ENCODE measurements at regions not wholly inside any gene's neighbourhood (a gene's known extent, or its start where the extent isn't known, plus 50 kb on each side); places are given as distances from the start of the nearest gene placed in this dataset.

DNA sequence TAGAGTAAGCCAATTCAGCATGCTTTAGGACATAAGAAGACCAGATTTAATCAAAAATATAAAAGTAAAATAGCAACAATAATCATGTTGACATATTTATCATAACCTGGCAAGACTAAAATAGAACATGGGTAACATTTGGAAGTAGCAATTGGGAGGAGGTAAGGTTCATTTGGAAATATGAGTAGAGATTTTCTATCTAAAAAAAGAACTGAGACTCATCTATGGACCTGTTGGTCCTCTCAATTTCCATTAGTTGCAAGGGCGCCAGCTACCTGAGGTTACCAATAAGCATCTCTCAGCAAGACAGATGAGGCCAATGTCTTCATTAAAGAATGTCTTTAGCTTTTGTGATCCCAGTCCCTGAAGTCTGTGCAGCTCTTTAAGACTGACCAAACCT, 196.0 kb downstream of the IRS1 start:
- in situ Hi-C loops (cut with HindIII; ENCODE audit: low pct_unique_long_range_greater_than_20kb, low sequenced_read_pairs), result no loop called here
- DNase-seq (ENCODE audit: low read depth, low spot score), result no peak

GRCh38 chr2:226601881-226602662, 197.5 kb downstream of the IRS1 start:
- DNase-seq (ENCODE audit: low read depth, low spot score), result no peak
- in situ Hi-C loops (cut with HindIII; ENCODE audit: low pct_unique_long_range_greater_than_20kb, low sequenced_read_pairs), result no loop called here

DNA sequence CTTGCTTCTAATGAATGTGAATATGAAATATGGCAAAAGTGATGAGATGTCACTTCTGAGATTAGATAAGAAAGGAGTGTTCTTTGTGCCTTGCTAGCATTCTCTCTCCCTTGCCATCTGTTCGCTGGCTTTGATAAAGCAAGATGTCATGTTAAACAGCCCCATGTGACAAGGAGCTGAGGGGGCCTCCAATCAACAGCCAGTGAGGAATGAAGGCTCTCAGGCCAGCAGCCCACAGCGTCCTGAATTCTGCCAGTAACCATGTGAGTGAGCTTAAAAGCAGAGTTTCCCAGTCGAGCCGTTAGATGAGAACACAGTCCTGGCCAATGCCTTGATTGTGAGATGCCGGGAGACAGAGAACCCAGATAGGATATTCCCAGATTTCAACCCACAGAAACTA, 198.8 kb downstream of the IRS1 start:
- in situ Hi-C loops (cut with HindIII; ENCODE audit: low pct_unique_long_range_greater_than_20kb, low sequenced_read_pairs), result no loop called here
- no peak for DNase-seq (ENCODE audit: low read depth, low spot score)

DNA sequence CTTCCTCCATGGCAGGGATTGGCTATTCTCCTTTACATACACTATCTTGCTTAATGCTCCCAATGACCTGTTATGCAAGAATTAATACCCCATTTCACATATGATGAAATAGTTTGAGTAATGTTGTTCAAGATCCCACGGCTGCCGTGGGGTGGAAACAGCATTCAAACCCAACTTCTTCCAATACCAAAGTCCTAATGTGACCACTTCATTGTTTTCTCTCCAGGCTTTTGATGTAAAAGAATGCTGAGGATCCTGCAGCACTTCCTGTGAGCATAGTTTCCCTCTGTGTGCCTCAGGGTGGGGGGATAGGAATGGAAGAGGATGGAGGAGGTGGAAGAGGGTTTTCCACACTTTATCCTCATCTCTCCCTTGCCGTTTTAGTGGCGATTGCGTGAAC, 199.4 kb downstream of the IRS1 start:
- in situ Hi-C loops (cut with HindIII; ENCODE audit: low pct_unique_long_range_greater_than_20kb, low sequenced_read_pairs), result no loop called here
- no peak for DNase-seq (ENCODE audit: low read depth, low spot score)

DNA sequence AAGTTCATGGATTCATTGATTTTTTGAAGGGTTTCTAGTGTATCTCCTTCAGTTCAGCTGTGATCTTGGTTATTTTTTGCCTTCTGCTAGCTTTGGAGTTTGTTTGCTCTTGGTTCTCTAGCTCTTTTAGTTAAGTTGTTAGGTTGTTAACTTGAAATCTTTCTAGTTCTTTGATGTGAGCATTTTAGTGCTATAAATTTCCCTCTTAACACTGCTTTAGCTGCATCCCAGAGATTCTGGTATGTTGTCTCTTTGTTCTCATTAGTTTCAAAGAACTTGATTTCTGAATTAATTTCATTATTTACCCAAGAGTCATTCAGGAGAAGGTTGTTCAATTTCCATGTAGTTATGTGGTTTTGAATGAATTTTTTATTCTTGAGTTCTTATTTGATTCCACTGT, 210.6 kb downstream of the IRS1 start:
- in situ Hi-C loops (cut with HindIII; ENCODE audit: low pct_unique_long_range_greater_than_20kb, low sequenced_read_pairs), result no loop called here
- no peak for DNase-seq (ENCODE audit: low read depth, low spot score)

DNA sequence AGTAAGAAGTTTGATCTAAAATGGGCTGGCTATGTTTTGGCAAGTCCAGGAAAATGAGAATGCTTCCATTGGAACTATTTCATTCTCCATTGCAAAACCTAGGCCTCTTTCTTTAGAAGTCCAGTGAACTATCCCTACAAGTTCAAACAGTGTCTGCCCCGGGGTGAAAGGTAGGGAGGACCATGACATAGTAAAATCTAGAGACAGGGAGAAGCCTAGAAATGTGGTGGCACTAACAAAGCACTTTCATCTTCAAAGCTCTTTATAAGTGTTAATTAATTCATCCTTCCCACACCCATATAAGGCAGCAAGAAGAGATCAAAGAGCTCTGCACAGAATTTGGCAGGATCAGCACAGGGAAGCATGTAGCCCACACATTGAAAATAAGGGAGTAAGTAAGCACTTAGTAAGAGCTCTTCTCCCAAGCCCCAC, 214.5 kb downstream of the IRS1 start:
- DNase-seq (ENCODE audit: low read depth, low spot score), result no peak

DNA sequence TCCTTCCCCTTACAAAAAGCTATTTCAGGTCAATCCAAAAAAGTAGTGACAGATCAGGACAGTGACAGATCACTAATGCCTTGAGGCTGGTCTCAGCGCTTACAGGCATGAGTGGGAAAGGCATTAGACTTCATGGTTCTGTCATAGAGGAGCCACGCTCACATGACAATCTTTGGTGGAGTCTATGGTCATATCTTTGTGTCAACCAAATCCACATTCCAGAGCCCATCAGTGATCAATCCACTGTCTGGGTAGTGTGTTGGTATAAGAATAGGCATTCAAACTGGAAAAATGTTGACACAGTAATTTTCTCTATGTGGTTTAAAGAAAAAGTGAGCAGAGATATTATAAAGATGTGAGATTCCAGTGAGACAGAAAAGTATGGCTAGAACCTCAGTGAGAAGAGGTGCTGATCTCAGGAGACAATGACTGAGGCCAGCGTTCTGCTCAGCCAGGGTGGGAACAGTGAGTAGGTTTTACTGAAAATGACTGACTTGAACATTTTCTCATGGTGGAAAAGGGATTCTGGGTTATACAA, 215.0 kb downstream of the IRS1 start:
- no peak for DNase-seq (ENCODE audit: low read depth, low spot score)

More for the DNA sequence above, 214.5 kb downstream of the IRS1 start:
- in situ Hi-C loops (cut with HindIII; ENCODE audit: low pct_unique_long_range_greater_than_20kb, low sequenced_read_pairs), result no loop called here

DNA sequence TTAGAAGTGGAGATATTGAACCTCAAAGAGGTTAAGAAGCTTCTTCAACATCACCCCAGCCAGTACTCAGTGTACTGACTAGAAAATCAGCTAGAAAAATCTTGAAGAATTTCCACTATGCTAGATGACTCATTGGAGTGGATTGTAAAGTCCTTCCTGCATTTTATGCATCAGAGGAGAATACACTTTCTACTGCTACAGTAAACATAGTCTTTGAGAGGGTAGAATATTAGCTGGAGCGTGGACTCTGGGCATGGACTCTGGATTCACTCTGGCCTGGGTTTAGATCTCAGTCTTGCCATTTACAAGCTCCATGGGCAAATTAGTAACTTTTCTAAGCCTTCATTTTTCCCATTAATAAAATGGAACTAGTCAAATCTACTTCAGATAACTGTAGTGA, 215.9 kb downstream of the IRS1 start:
- no peak for DNase-seq (ENCODE audit: low read depth, low spot score)
- in situ Hi-C loops (cut with HindIII; ENCODE audit: low pct_unique_long_range_greater_than_20kb, low sequenced_read_pairs), result no loop called here

More for the DNA sequence above, 215.0 kb downstream of the IRS1 start:
- in situ Hi-C loops (cut with HindIII; ENCODE audit: low pct_unique_long_range_greater_than_20kb, low sequenced_read_pairs), result no loop called here

GRCh38 chr2:226581661-226582060, 218.0 kb downstream of the IRS1 start:
- no peak for DNase-seq (ENCODE audit: low read depth, low spot score)
- in situ Hi-C loops (cut with HindIII; ENCODE audit: low pct_unique_long_range_greater_than_20kb, low sequenced_read_pairs), result no loop called here

GRCh38 chr2:226581004-226581403, 218.6 kb downstream of the IRS1 start:
- in situ Hi-C loops (cut with HindIII; ENCODE audit: low pct_unique_long_range_greater_than_20kb, low sequenced_read_pairs), result no loop called here
- no peak for DNase-seq (ENCODE audit: low read depth, low spot score)

DNA sequence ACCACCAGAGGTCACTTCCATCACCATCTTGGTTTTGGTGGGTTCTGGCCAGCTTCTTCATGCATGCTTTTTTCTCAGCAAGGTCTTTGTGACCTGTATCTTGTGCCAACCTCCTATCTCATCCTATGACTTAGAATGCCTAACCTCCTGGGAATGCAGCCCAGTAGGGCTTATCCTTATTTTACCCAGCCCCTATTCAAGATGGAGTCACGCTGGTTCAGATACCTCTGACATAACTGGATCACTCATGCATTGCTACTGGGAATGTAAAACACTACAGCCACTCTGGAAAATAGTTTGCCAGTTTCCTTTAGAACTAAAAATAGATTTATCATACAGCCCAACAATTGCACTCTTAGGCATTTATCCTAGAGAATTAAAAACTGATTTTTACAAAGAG, 219.2 kb downstream of the IRS1 start:
- DNase-seq (ENCODE audit: low read depth, low spot score), result no peak

GRCh38 chr2:226579519-226579918, 220.1 kb downstream of the IRS1 start:
- in situ Hi-C loops (cut with HindIII; ENCODE audit: low pct_unique_long_range_greater_than_20kb, low sequenced_read_pairs), result no loop called here
- DNase-seq (ENCODE audit: low read depth, low spot score), result no peak

More for the DNA sequence above, 219.2 kb downstream of the IRS1 start:
- in situ Hi-C loops (cut with HindIII; ENCODE audit: low pct_unique_long_range_greater_than_20kb, low sequenced_read_pairs), result no loop called here

GRCh38 chr2:226578879-226579278, 220.7 kb downstream of the IRS1 start:
- DNase-seq (ENCODE audit: low read depth, low spot score), result no peak
- in situ Hi-C loops (cut with HindIII; ENCODE audit: low pct_unique_long_range_greater_than_20kb, low sequenced_read_pairs), result no loop called here

DNA sequence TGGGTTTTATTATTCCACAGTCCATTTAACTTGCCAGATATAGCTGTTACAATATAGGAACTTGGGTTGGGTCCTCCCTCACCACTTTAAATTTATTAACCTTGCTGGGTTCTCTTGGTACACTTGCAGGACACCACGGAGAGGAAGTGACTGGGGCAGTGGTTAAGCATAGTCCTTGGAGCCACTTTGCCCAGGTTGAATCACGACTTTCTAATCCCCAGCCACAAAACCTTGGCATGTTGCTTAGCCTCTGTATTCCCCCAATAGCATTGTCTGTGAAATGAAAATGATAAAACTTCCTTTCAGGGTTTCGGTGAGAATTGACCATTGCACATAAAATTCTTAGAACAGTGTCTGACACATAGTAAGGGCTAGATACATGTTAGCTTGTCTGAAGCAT, 221.2 kb downstream of the IRS1 start:
- no peak for DNase-seq (ENCODE audit: low read depth, low spot score)
- in situ Hi-C loops (cut with HindIII; ENCODE audit: low pct_unique_long_range_greater_than_20kb, low sequenced_read_pairs), result no loop called here

DNA sequence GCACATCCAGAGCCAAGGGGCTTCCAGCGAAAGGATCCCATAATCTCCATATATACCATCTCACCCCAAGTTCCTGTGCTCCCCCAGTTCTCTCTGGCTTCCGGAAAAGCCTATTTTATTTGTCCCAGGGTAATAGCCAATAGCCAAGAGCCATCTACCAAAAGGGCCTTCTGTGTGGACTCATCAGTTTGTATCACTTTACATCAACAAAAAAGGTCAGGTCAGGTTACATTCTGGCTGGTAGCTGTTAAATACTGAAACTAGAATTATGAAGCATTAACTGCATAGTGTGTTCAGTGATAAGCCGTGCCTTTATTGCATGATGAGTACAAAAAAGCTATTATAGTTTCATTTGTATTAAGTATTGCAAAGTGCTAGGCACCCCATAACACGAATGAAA, 223.7 kb downstream of the IRS1 start:
- no peak for DNase-seq (ENCODE audit: low read depth, low spot score)
- in situ Hi-C loops (cut with HindIII; ENCODE audit: low pct_unique_long_range_greater_than_20kb, low sequenced_read_pairs), result no loop called here

GRCh38 chr2:226573158-226573557, 226.5 kb downstream of the IRS1 start:
- DNase-seq (ENCODE audit: low read depth, low spot score), result no peak
- in situ Hi-C loops (cut with HindIII; ENCODE audit: low pct_unique_long_range_greater_than_20kb, low sequenced_read_pairs), result no loop called here

- DNase-seq (ENCODE audit: low read depth, low spot score), result no peak
- in situ Hi-C loops (cut with HindIII; ENCODE audit: low pct_unique_long_range_greater_than_20kb, low sequenced_read_pairs), result no loop called here
These were observed 235.0 kb downstream of the IRS1 start for GRCh38 chr2:226564667-226565066.

- DNase-seq (ENCODE audit: low read depth, low spot score), result no peak
- in situ Hi-C loops (cut with HindIII; ENCODE audit: low pct_unique_long_range_greater_than_20kb, low sequenced_read_pairs), result no loop called here
These were observed 237.7 kb downstream of the IRS1 start for GRCh38 chr2:226561962-226562361.

DNA sequence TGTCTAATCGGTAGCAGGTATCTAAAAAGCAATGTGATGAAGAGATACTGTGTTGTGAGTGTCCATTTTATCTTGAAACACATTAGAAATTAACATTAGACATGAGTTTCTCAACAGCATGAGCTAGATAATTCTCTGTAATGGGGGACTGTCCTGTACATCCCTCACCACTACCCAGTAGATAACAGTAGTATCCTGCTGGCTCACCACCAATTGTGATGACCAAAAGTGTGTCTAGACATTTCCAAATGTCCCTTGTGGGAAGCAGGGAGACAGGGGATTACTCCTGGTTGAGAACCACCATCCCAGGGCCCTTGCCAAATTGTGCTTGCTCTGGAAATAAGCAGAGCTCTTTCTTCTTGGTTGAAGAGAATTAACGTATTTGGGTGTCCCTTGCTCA, 239.3 kb downstream of the IRS1 start:
- in situ Hi-C loops (cut with HindIII; ENCODE audit: low pct_unique_long_range_greater_than_20kb, low sequenced_read_pairs), result no loop called here

More for the DNA sequence above, 239.3 kb downstream of the IRS1 start:
- DNase-seq (ENCODE audit: low read depth, low spot score), result no peak

Data from SK-MEL-5 (cell line).